ENCODE measurements at regions not wholly inside any gene's neighbourhood (a gene's known extent, or its start where the extent isn't known, plus 50 kb on each side); places are given as distances from the start of the nearest gene placed in this dataset.

GRCh38 chr6:145060714-145061113, 674.6 kb downstream of the EPM2A start:
- no peak for DNase-seq (ENCODE audit: extremely low read depth, low read depth)
- TF ChIP-seq CTCF (IDR thresholded peaks at IDR 0.05; ENCODE audit: low read depth, low read length) = no peak

- TF ChIP-seq CTCF (IDR thresholded peaks at IDR 0.05; ENCODE audit: low read depth, low read length) = no peak
- DNase-seq (ENCODE audit: extremely low read depth, low read depth) = no peak
Observed at GRCh38 chr6:145063091-145063490, 672.2 kb downstream of the EPM2A start.

GRCh38 chr6:145067430-145067829, 667.9 kb downstream of the EPM2A start:
- no peak for TF ChIP-seq CTCF (IDR thresholded peaks at IDR 0.05; ENCODE audit: low read depth, low read length)
- no peak for DNase-seq (ENCODE audit: extremely low read depth, low read depth)

- no peak for TF ChIP-seq CTCF (IDR thresholded peaks at IDR 0.05; ENCODE audit: low read depth, low read length)
- no peak for DNase-seq (ENCODE audit: extremely low read depth, low read depth)
Observed at GRCh38 chr6:145068577-145068976, 666.7 kb downstream of the EPM2A start.

- no peak for TF ChIP-seq CTCF (IDR thresholded peaks at IDR 0.05; ENCODE audit: low read depth, low read length)
- DNase-seq (ENCODE audit: extremely low read depth, low read depth) = no peak
Observed at GRCh38 chr6:145069966-145070365, 665.4 kb downstream of the EPM2A start.

GRCh38 chr6:145070791-145071190, 664.5 kb downstream of the EPM2A start:
- TF ChIP-seq CTCF (IDR thresholded peaks at IDR 0.05; ENCODE audit: low read depth, low read length) = no peak
- no peak for DNase-seq (ENCODE audit: extremely low read depth, low read depth)

- no peak for DNase-seq (ENCODE audit: extremely low read depth, low read depth)
- TF ChIP-seq CTCF (IDR thresholded peaks at IDR 0.05; ENCODE audit: low read depth, low read length) = no peak
Observed at GRCh38 chr6:145071836-145072235, 663.5 kb downstream of the EPM2A start.

Measured in AG09319 (cell line).